ENCODE measurements at regions not wholly inside any gene's neighbourhood (a gene's known extent, or its start where the extent isn't known, plus 50 kb on each side); places are given as distances from the start of the nearest gene placed in this dataset.
"Not testable (repeated sequence)": the region's sequence is repeated elsewhere in the genome, so short reads cannot be mapped to it uniquely, and the experiment has no call there.

- DNase-seq, result no peak
These were observed 212.5 kb upstream of the NDST3 start for GRCh38 chr4:117821834-117822233.

GRCh38 chr4:117823388-117823787 is 210.9 kb upstream of the NDST3 start:
- DNase-seq, result no peak

GRCh38 chr4:117825600-117825999 is 208.7 kb upstream of the NDST3 start:
- no peak for DNase-seq

GRCh38 chr4:117831060-117831683 is 203.1 kb upstream of the NDST3 start:
- DNase-seq, result no peak

GRCh38 chr4:117835566-117835965 is 198.7 kb upstream of the NDST3 start:
- no peak for DNase-seq

- DNase-seq, result no peak
These were observed 189.7 kb upstream of the NDST3 start for GRCh38 chr4:117844594-117844993.

GRCh38 chr4:117845270-117845669 is 189.0 kb upstream of the NDST3 start:
- no peak for DNase-seq

- DNase-seq, result no peak
These were observed 186.4 kb upstream of the NDST3 start for GRCh38 chr4:117847849-117848248.

- DNase-seq, result no peak
These were observed 166.1 kb upstream of the NDST3 start for GRCh38 chr4:117868201-117868600.

GRCh38 chr4:117873779-117874178 is 160.5 kb upstream of the NDST3 start:
- DNase-seq, result no peak

GRCh38 chr4:117874216-117874615 is 160.1 kb upstream of the NDST3 start:
- no peak for DNase-seq

GRCh38 chr4:117889978-117890377 is 144.3 kb upstream of the NDST3 start:
- DNase-seq, result no peak

- no peak for DNase-seq
These were observed 141.1 kb upstream of the NDST3 start for GRCh38 chr4:117893207-117893606.

- peak; percentile 1 for DNase-seq
These were observed 135.8 kb upstream of the NDST3 start for GRCh38 chr4:117898496-117898895.

- DNase-seq, result no peak
These were observed 133.5 kb upstream of the NDST3 start for GRCh38 chr4:117900832-117901231.

- no peak for DNase-seq
These were observed 126.6 kb upstream of the NDST3 start for GRCh38 chr4:117907646-117908045.

- no peak for DNase-seq
These were observed 125.7 kb upstream of the NDST3 start for GRCh38 chr4:117908306-117909207.

- DNase-seq, result no peak
These were observed 117.6 kb upstream of the NDST3 start for GRCh38 chr4:117916728-117917127.

- not testable (repeated sequence) for DNase-seq
These were observed 112.0 kb upstream of the NDST3 start for GRCh38 chr4:117922311-117922710.

GRCh38 chr4:117927823-117928222 is 106.5 kb upstream of the NDST3 start:
- not testable (repeated sequence) for DNase-seq

GRCh38 chr4:117941611-117942010 is 92.7 kb upstream of the NDST3 start:
- DNase-seq, result no peak

- no peak for DNase-seq
These were observed 84.7 kb upstream of the NDST3 start for GRCh38 chr4:117949621-117950020.

GRCh38 chr4:117957571-117957970 is 76.7 kb upstream of the NDST3 start:
- DNase-seq, result no peak

GRCh38 chr4:117965622-117966021 is 68.7 kb upstream of the NDST3 start:
- DNase-seq, result no peak

Measured in suppressor macrophage treated with lipopolysaccharide for 4 hours (primary cell).